Activated CD4-positive, alpha-beta T cell treated with anti-CD3 and anti-CD28 coated beads for 4 hours (primary cell): ENCODE measurements at regions not wholly inside any gene's neighbourhood (a gene's known extent, or its start where the extent isn't known, plus 50 kb on each side); places are given as distances from the start of the nearest gene placed in this dataset.
"Not testable (repeated sequence)": the region's sequence is repeated elsewhere in the genome, so short reads cannot be mapped to it uniquely, and the experiment has no call there.

Experiments used
- DNase-seq, 2 donors: peaks; one replicate each; pipeline ENCODE4 v3.0.0-alpha.2; 2020

DNA sequence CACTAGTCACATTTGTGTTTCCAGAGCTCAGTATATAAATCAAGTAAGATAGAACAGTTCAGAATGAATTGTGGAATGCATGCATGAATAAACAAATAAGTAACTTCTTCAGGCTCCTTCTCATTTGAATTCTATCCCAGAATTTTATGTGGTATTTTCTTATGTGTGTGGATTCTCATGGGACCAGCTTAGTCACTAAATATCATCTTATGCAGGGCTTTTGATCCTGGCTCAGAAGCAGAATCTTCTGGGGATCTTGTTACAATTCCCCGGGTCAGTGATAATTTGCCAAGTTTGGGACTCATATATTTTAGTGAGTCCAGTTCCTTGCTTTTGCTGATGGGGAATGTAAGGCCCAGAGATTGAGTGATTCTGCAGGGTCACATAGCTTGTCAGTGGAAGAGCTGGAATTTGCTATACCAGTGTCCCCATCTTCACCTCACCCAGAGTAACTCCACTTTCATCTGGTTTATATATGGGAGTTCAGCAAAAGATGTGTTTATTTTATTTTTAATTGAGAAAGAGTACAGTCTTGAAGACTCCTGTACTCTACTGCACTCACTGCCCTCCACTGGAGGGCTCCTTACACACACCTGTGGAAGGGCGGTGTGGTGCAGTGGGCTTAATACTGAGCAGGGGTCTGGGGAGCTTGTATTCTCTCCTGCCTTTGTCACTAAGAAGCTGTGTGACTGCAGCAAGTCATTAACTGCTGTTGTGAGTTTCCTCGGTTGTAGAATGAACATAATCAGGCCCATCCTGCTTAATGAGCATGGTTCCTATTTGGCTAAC is 198.2 kb upstream of the CXorf66 start:
- DNase-seq, result no peak

GRCh38 chrX:140157611-140158010 is 192.3 kb upstream of the CXorf66 start:
- no peak for DNase-seq

DNA sequence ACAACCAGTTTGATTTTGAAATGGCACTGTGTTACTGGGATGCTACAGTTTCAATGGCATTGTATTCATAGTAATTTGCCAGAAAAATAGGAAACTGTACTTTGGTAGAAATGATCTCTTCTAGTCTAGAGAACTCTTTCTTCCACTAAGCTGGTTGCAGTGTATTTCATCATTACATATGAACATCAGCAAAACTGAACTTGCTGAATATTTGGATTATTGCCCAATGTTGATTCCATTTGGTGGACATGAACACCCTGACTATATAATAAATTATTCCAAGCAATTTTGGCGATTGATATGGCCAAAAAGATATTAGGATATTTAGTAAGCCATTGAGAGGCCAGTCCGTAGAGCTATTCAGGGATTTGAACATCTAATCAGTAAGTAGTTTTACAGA is 191.8 kb upstream of the CXorf66 start:
- DNase-seq, result no peak

GRCh38 chrX:140151316-140151715 is 186.0 kb upstream of the CXorf66 start:
- DNase-seq, result no peak

GRCh38 chrX:140149761-140150160 is 184.4 kb upstream of the CXorf66 start:
- DNase-seq, result no peak

GRCh38 chrX:140141444-140142029 is 176.2 kb upstream of the CXorf66 start:
- DNase-seq, result peak in 1 of 2 donors; percentile 29

- DNase-seq, result not testable (repeated sequence)
These were observed 173.2 kb upstream of the CXorf66 start for GRCh38 chrX:140138492-140138891.

GRCh38 chrX:140138065-140138464 is 172.7 kb upstream of the CXorf66 start:
- DNase-seq, result not testable (repeated sequence)

DNA sequence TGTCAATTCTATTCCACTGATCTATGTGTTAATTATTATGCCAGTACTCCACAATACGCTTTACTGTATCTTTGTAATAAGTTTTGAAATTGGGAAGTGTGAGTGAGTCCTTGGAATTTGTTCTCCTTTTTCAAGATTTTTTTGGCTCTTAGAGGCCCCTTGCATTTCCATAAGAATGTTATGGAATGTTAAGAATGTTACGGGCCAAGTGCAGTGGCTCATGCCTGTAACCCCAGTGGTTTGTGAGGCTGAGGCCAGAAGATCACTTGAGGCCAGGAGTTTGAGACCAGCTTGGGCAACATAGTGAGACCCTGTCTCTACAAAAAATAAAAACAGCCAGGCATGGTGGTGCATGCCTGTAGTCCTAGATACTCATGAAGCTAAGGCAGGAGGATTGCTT is 167.6 kb upstream of the CXorf66 start:
- no peak for DNase-seq

- DNase-seq, result no peak
These were observed 158.1 kb upstream of the CXorf66 start for GRCh38 chrX:140123446-140123845.

DNA sequence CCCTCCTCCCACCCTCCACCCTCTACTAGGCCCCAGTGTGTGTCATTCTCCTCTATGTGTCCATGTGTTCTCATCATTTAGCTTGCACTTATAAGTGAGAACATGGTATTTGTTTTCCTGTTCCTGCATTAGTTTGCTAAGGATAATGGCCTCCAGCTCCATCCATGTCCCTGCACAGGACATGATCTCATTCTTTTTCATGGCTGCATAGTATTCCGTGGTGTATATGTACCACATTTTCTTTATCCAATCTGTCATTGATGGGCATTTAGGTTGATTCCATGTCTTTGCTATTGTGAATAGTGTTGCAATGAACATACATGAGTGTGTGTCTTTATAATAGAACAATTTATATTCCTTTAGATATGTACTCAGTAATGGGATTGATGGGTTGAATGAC is 148.7 kb upstream of the CXorf66 start:
- not testable (repeated sequence) for DNase-seq

DNA sequence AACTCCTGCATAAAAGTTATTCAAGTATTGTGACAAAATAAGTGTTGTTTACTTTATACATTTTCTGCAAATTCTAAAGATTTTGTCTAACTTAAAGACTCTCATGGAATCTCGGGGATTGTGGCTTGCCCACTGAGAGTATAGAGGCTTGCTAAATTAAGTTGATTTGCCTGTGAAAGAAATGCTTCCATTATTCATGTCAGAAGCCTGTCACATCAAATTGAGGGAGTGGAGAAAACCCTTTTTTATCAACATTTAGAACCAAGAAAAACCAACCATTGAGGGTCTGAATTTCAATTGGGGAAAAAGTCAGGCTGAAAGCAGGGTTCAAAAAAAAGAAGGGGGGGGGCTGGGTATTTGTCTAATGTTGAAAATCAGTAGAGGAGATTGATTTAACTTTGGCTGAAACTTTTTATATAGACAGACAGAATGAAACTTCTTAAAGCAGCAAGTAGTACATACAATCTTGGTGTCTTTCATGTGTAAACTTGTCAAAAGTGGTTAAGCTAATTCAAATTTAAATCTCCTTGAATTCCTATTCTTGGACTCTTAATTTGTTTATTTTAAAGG is 144.8 kb upstream of the CXorf66 start:
- DNase-seq, result no peak

- no peak for DNase-seq
These were observed 139.4 kb upstream of the CXorf66 start for GRCh38 chrX:140104760-140105159.

DNA sequence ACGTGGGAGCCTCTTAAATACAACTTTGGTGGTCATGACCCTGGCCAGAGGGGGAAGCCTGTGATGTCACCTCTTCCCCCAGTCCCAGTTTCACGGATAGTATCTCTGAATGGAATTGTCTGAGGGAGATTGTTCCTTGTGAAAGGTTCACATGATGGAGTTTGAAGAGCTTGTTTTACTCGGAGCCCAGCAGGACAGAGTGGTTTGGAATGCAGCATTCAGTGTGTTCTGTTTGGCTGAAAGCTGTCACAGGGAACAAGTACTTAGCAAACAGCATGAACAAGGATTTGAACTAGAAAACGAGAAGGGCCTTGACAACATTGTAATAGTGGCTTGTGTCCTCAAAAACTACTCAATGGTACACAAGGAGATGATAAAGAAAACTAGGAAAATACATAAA is 133.9 kb upstream of the CXorf66 start:
- no peak for DNase-seq

DNA sequence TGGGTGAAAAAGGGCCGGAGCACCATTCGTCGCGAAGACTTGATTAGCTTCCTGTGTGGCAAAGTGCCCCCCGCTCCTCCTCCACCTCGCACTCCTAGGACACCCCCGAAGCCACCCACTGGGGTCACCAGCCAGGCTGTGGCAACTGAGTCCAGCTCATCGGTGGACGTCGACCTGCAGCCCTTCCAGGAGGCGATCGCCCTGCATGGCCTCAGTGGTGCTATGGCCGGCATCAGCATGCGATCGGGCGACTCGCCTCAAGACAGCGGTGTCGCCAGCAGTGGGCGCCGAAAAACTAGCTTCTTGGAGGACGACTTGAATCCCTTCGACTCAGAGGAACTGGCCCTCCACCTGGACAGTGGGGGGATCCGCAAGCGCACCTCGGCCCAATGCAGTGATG is 126.8 kb upstream of the CXorf66 start:
- no peak for DNase-seq

- DNase-seq, result peak; percentile 1 to 13
These were observed 126.0 kb upstream of the CXorf66 start for GRCh38 chrX:140091125-140091886.

DNA sequence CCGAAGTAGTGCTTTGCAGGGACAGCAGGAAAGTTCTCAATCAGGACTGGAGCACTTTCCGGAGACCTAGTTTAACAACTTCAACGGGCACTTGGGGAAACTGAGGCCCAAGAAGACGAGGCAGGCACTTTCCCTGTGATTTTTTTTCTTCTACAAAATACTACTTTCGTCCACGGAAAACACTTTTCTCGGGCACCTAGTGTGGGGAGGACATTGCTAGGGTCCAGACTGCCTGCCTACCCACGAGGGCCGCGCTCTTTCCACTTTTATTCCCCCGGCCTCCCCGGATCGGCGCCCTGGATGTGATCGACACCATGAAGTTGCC is 125.4 kb upstream of the CXorf66 start:
- no peak for DNase-seq

DNA sequence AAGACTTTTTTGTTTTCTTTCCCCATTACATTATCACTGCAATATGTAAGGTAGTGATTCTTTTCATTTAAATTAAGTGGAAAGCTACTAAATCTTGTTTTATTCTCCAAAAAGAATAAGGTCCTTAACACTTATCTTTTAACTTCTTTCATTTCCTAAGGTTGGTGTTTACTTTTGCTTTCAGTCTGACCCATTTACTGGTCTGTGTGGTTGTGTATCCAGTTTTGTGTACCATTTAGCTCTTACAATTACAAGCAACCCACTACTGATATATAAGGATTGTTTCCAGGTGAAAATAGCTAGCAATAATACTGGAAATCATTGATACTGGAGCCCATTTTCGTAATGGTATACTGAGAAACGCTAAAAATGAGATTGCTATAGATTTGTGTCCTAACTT is 123.1 kb upstream of the CXorf66 start:
- DNase-seq, result no peak

GRCh38 chrX:140087875-140088274 is 122.6 kb upstream of the CXorf66 start:
- no peak for DNase-seq

DNA sequence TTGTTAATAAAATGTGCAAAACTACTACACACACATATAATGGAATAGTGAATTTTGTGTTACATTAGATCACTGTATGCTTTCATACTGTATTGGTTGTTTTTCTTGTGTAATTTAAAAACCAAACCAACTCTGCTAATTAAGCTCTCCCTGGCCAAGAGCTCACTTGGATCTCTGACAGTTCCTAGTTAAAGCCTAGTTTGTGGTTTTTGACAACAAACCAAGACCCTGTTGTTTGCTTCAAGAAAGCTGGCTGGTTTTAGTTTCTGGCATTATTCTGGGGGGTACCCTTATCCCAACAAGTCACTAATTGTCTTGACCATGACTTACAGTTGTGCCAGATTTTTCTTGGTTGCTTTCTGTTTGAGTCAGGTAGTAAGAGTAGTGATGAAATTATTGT is 121.4 kb upstream of the CXorf66 start:
- no peak for DNase-seq

GRCh38 chrX:140074851-140075250 is 109.5 kb upstream of the CXorf66 start:
- DNase-seq, result not testable (repeated sequence)

- no peak for DNase-seq
These were observed 105.7 kb upstream of the CXorf66 start for GRCh38 chrX:140071037-140071436.

DNA sequence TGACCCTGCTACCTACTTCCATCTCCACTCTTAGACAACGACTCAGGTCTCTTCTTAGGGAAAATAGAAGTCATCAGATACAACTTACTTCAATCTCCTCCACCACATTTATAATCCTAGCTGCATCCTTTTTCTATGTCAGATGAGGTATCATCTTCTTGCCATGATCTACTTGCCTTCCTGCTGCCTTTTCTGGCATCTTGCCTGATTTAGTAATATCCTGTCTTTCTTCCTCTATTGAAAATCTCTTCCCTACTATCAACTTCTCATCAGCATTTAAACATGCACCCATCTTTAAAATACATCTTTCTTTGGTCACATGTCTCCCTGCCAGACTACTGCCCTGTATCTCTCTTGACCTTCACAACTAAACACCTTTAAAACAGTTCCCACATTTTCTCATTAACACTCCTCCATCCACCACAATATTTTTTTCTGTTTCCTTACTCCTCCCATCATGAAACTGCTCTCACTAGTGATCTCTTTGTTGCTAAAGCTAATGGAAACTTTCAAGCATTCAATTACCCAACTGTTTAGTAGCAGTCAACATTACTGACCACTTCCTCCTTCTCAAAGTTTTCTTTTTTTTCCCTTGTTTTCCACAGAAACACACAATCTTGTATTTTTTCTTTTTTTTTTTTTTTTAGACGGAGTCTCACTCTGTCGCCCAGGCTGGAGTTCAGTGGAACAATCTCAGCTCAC is 100.8 kb upstream of the CXorf66 start:
- no peak for DNase-seq
